ENCODE measurements at regions not wholly inside any gene's neighbourhood (a gene's known extent, or its start where the extent isn't known, plus 50 kb on each side); places are given as distances from the start of the nearest gene placed in this dataset.

DNA sequence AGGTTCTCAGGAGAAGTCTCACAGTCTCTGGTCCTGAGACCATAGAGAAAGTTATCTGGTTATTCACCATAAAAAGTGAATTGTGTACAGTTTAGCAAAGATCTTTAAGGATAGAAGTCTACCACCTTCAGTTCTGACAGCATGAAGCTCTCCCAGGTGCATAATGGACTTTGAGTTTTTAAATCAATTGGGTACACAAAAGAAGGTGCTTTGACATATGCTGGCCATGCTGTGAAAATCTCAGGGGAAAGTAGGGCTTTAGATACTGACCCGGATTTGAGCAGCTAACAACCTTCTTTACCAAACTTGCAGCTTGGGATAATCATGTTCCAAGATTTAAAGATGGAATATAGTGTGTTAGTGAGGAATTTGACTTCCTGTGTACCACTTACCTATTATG, 264.2 kb downstream of the ZSWIM6 start:
- no peak for DNase-seq

GRCh38 chr5:61597684-61598083, 265.6 kb downstream of the ZSWIM6 start:
- no peak for DNase-seq

- no peak for DNase-seq
Observed at GRCh38 chr5:61598126-61598525, 266.1 kb downstream of the ZSWIM6 start.

DNA sequence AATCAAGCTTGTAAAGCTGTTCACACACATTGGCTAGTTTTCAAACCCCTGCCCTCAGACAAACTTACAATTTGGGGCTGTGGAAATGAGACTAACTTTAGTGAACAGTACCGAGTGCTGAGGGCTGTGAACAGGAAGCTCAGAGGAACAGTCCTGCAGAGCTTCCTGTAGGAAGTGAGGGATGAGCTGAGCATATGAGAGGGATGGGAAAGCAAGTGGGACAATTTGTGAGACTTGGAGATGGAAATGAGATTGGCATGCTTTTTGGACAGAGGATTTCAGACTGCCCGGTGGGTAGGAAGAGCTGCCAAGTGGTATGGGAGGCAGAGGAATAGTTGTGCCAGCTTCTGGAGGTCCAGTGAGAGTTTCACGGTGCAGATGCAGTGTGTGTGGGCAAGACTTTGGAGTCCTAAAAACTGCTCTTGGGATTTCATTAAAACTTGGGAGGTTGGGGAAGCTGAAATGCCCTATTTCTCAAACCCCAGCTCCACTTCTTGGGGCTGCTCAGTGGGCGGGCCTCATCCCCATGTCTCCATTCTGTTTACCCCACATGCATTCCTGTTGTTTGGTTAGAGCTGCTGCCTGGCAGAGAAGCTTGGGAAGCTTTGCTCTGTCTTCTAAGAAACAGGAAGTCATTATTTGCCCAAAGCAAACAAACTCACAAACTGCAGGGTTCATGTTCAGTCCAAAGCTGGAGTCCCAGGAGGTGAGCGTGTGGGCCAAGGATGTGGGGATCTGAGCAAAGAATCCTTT, 267.5 kb downstream of the ZSWIM6 start:
- no peak for DNase-seq

- DNase-seq: no peak
Observed at GRCh38 chr5:61600123-61600444, 268.0 kb downstream of the ZSWIM6 start.

DNA sequence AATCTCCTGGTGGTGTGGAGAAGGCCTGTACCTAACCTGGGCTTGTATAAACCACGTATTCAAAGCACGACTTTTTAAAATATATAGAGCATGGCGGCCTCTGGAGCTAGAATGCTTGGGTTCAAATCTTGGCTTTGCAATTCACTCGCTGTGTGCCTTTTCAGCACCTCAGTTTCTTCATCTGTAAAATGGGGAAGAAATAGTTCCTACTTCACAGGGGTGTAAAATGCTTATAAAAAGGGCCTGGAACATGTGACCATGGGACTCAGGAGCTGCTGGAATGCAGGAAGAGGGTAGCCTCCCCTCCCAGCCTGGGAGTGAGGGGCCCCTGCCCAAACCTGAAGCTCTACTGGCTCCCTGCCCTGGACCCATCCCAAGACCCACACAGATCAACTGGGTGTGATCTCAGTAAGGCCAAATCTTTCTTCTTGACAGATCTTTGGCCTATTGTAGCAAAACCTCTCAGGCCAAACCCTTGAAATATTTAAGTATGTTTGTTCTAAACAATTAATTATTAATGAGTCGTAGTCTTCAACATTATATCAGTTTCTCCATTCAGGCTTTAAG, 269.0 kb downstream of the ZSWIM6 start:
- no peak for DNase-seq

DNA sequence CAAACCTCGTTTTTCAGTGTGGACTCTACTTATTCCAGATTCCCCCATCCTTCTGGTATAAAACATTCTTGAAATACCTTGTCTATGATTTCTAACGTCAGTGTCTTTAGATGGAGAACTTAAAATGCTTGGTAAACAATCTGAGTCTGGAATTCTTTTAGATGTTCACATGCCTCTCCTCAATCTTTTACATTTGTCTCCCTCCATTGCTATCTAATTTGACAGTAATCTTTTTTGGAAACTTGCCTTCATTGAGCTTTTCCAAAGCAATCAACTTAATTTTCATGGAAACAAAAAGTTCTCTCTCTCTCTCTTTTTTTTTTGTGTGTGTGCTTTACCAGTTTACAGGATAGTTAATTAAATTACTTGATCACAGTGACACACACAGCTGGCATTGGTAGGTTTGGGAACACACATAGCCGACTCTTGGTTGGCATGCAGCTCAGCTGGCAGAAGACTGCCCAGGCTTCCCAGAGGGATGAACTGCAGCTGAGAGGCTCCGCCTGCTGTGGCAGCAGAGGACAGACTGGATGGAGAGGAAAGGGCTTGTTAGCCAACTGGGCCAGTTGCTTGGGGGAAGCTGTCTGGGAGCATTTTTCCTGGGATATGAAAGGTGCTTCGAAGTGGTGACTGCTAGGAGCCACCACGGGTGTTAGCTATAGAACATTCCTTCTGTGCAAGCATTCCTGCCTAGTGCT, 271.3 kb downstream of the ZSWIM6 start:
- DNase-seq: no peak

GRCh38 chr5:61604076-61605025, 272.3 kb downstream of the ZSWIM6 start:
- no peak for DNase-seq

- no peak for DNase-seq
Observed at GRCh38 chr5:61609840-61610677, 278.0 kb downstream of the ZSWIM6 start.

DNA sequence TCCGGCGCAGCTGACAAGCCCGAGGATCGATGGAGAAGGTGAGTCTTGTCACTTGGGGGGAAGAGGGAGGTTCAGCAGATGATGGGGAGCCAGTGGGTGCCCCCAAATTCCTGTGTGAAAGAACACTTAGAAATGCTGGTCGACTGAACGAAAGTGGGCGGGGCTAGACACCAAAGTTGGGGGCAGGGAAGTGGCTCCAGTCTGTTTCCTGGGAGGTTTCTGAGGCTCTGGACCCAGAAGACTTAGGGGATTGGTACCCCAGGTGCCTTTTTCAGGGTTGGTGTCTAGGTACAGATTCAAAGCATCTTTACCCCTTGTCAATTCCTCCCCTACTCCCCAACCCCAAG, 278.6 kb downstream of the ZSWIM6 start:
- DNase-seq: no peak

GRCh38 chr5:61612431-61612830, 280.4 kb downstream of the ZSWIM6 start:
- DNase-seq: no peak

DNA sequence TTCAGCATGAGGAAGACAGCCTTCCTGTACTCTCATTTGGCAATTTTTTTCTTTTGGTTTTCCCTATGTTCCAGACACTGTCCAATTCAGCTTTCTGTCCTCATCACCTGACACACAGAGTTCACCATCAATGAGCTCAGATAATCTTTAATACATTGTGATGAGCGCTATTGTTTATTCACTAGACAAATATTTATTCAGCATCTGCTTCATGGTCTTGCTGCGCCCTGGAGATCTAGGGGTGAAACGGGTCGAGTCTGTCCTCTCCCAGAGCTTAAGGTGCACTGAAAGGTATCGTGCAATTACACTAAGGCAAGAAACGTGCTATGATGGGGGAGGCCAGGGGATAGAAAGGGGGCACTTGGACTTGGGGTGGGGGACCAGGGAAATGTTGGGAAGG, 281.6 kb downstream of the ZSWIM6 start:
- no peak for DNase-seq

DNA sequence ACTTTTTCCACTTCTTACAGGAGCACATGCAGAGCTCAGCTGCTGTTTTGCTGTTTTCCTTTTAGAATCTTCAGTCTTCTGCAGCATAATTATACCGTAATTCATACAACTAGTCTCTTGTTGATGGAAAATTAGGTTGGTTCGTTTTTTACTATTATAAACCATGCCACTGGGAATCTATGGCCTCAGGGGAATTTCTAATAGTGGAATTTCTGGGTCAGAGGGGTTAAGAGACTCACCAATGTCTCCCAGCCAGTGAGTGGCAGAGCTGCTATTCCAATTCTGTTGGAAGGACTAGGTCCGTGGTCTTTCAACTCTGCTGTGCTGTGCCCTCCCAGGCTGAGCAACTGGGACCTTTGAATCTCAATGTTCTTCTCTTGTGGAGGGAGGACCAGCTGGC, 282.5 kb downstream of the ZSWIM6 start:
- no peak for DNase-seq

GRCh38 chr5:61617039-61617438, 285.0 kb downstream of the ZSWIM6 start:
- no peak for DNase-seq

GRCh38 chr5:61617995-61618525, 286.0 kb downstream of the ZSWIM6 start:
- no peak for DNase-seq

- DNase-seq: no peak
Observed at GRCh38 chr5:61618577-61618976, 286.5 kb downstream of the ZSWIM6 start.

GRCh38 chr5:61619289-61619688, 287.2 kb downstream of the ZSWIM6 start:
- no peak for DNase-seq

DNA sequence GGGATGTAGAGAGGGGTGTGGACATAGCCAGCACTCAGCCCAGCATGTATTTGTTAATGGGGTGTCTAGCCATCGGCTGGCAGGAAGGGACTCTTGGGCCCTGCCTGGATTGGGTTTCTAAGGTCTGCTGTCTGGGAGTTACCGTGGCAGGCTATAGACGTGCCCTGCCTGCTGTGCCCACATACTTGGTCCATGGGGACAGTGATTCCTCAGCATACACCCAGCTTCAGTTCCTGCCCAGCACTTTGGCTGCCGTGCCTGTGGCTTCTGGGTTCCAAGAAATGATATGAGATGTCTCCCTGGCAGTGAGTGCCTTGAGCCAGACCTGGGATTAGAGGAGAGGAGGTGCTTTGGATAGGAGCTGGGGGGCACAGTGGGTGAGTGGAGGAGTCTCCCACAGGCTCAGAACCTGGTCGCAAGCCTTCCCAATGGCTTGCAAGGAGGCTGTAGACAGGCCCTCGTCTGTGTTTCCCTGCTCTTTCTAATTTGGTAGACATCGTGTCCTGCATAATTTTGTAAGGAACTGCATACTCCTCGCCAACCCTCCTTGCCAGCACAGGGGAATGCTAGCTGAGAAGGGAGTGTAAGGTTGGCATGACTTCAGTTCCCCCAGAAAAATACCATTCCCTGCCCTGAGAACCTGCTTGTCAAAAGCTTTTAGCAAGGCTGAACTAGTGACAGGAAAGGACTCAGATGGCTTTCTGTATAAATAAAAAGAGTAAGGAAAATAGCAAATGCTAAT, 287.9 kb downstream of the ZSWIM6 start:
- no peak for DNase-seq

DNA sequence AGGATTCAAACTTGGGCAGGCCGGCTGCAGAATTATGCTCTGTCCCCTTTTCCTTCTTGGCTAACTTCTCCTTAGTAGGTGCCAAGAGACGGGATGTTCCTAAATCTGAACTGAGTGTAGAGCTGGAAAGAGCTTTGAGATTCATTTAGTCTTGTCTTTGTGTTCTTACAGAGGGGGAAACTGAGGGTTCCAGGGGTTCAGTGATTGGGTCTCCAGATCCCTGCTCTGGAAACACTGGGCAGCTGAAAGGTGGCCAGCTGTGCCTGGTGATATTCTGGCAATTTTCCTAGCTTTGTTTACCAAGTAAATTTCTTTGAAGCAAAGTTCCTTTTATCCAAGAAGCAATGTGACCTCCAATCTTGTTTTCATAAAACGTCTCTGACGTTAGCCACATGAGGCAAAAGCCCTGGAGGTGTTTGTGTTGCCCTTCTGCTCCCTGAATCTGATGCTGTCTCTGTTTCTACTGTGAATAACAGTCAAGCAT, 288.7 kb downstream of the ZSWIM6 start:
- DNase-seq: no peak

GRCh38 chr5:61621202-61621650, 289.2 kb downstream of the ZSWIM6 start:
- DNase-seq: no peak

DNA sequence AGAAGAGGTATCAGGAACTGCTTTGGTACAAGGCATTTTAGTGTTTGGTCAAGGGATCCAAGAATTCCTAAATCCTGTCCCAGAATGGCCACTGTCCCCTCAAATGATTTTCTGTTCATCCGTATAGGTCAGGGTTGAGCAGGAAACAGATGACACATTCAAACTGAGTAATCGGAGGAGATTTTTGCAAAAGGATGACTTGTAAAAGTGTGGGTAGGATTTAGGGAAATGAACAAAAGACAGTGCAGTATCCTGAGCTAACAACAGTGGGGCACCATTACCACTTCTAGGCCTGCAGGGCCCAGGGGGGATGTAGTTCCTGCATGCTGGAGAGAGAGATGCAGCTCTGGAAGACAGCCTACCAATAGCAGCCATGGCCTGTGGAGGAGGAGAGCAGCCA, 290.1 kb downstream of the ZSWIM6 start:
- no peak for DNase-seq

Measured in NCI-H526 treated with DMSO at 0.1 percent for 48 hours (cell line).